ENCODE measurements at regions not wholly inside any gene's neighbourhood (a gene's known extent, or its start where the extent isn't known, plus 50 kb on each side); places are given as distances from the start of the nearest gene placed in this dataset.

GRCh38 chr10:27399871-27400270, 104.2 kb upstream of the RAB18 start:
- Histone ChIP-seq H3K27ac (no peak overlapping the region), H3K4me3 (no peak overlapping the region), H3K9ac (ENCODE audit: insufficient read length) (no peak overlapping the region), H3K9me3 (ENCODE audit: low read depth, low read length) (no peaks in the 10 kb centered on the region), H3K36me3 (ENCODE audit: insufficient read depth, low read length) (no peaks in the 10 kb centered on the region)
- TF ChIP-seq POLR2AphosphoS5 (IDR thresholded peaks at IDR 0.05; ENCODE audit: borderline replicate concordance, low read depth, low read length) = no peak
- no peak for TF ChIP-seq EZH2 (IDR thresholded peaks at IDR 0.05)
- no peak for TF ChIP-seq FOXP2 (optimal IDR thresholded peaks at IDR 0.05; ENCODE audit: control extremely low read depth, extremely low read length, insufficient read depth)
- DNase-seq (ENCODE audit: low read depth, low spot score) = no peak

GRCh38 chr10:27393961-27394360, 110.1 kb upstream of the RAB18 start:
- TF ChIP-seq POLR2AphosphoS5 (IDR thresholded peaks at IDR 0.05; ENCODE audit: borderline replicate concordance, low read depth, low read length) (no peak), EZH2 (IDR thresholded peaks at IDR 0.05) (no peak), FOXP2 (optimal IDR thresholded peaks at IDR 0.05; ENCODE audit: control extremely low read depth, extremely low read length, insufficient read depth) (no peak)
- H3K36me3 ChIP-seq (ENCODE audit: insufficient read depth, low read length) = no peaks in the 10 kb centered on the region
- H3K9ac ChIP-seq (ENCODE audit: insufficient read length) = no peak overlapping the region
- H3K9me3 ChIP-seq (ENCODE audit: low read depth, low read length) = no peaks in the 10 kb centered on the region
- no peak for DNase-seq (ENCODE audit: low read depth, low spot score)
- no peak overlapping the region for H3K27ac ChIP-seq
- no peak overlapping the region for H3K4me3 ChIP-seq

GRCh38 chr10:27392606-27393005, 111.5 kb upstream of the RAB18 start:
- TF ChIP-seq EZH2 (IDR thresholded peaks at IDR 0.05) = no peak
- TF ChIP-seq FOXP2 (optimal IDR thresholded peaks at IDR 0.05; ENCODE audit: control extremely low read depth, extremely low read length, insufficient read depth) = no peak
- no peak for TF ChIP-seq POLR2AphosphoS5 (IDR thresholded peaks at IDR 0.05; ENCODE audit: borderline replicate concordance, low read depth, low read length)
- DNase-seq (ENCODE audit: low read depth, low spot score) = no peak
- H3K36me3 ChIP-seq (ENCODE audit: insufficient read depth, low read length) = no peaks in the 10 kb centered on the region

GRCh38 chr10:27391916-27392315, 112.2 kb upstream of the RAB18 start:
- DNase-seq (ENCODE audit: low read depth, low spot score) = no peak
- TF ChIP-seq EZH2 (IDR thresholded peaks at IDR 0.05) = no peak
- no peak for TF ChIP-seq FOXP2 (optimal IDR thresholded peaks at IDR 0.05; ENCODE audit: control extremely low read depth, extremely low read length, insufficient read depth)
- no peak for TF ChIP-seq POLR2AphosphoS5 (IDR thresholded peaks at IDR 0.05; ENCODE audit: borderline replicate concordance, low read depth, low read length)
- H3K36me3 ChIP-seq (ENCODE audit: insufficient read depth, low read length) = no peaks in the 10 kb centered on the region
- H3K4me3 ChIP-seq = no peak overlapping the region
- H3K9ac ChIP-seq (ENCODE audit: insufficient read length) = no peak overlapping the region
- H3K9me3 ChIP-seq (ENCODE audit: low read depth, low read length) = no peaks in the 10 kb centered on the region
- no peak overlapping the region for H3K27ac ChIP-seq

More at GRCh38 chr10:27392606-27393005, 111.5 kb upstream of the RAB18 start:
- Histone ChIP-seq H3K27ac (no peak overlapping the region), H3K9ac (ENCODE audit: insufficient read length) (no peak overlapping the region), H3K4me3 (no peak overlapping the region), H3K9me3 (ENCODE audit: low read depth, low read length) (no peaks in the 10 kb centered on the region)

- no peak for TF ChIP-seq FOXP2 (optimal IDR thresholded peaks at IDR 0.05; ENCODE audit: control extremely low read depth, extremely low read length, insufficient read depth)
- TF ChIP-seq EZH2 (IDR thresholded peaks at IDR 0.05) = no peak
- TF ChIP-seq POLR2AphosphoS5 (IDR thresholded peaks at IDR 0.05; ENCODE audit: borderline replicate concordance, low read depth, low read length) = no peak
- Histone ChIP-seq H3K9ac (ENCODE audit: insufficient read length) (no peak overlapping the region), H3K36me3 (ENCODE audit: insufficient read depth, low read length) (no peaks in the 10 kb centered on the region), H3K4me3 (no peak overlapping the region), H3K27ac (no peak overlapping the region), H3K9me3 (ENCODE audit: low read depth, low read length) (no peaks in the 10 kb centered on the region)
- no peak for DNase-seq (ENCODE audit: low read depth, low spot score)
These were observed 112.8 kb upstream of the RAB18 start for GRCh38 chr10:27391325-27391724.

- H3K27ac ChIP-seq = no peak overlapping the region
- no peaks in the 10 kb centered on the region for H3K36me3 ChIP-seq (ENCODE audit: insufficient read depth, low read length)
- no peaks in the 10 kb centered on the region for H3K9me3 ChIP-seq (ENCODE audit: low read depth, low read length)
- no peak for DNase-seq (ENCODE audit: low read depth, low spot score)
- H3K9ac ChIP-seq (ENCODE audit: insufficient read length) = no peak overlapping the region
- TF ChIP-seq FOXP2 (optimal IDR thresholded peaks at IDR 0.05; ENCODE audit: control extremely low read depth, extremely low read length, insufficient read depth) (no peak), POLR2AphosphoS5 (IDR thresholded peaks at IDR 0.05; ENCODE audit: borderline replicate concordance, low read depth, low read length) (no peak), EZH2 (IDR thresholded peaks at IDR 0.05) (no peak)
- H3K4me3 ChIP-seq = no peak overlapping the region
These were observed 113.4 kb upstream of the RAB18 start for GRCh38 chr10:27390681-27391080.

GRCh38 chr10:27388761-27389399, 115.2 kb upstream of the RAB18 start:
- DNase-seq (ENCODE audit: low read depth, low spot score) = no peak
- Histone ChIP-seq H3K36me3 (ENCODE audit: insufficient read depth, low read length) (no peaks in the 10 kb centered on the region), H3K9me3 (ENCODE audit: low read depth, low read length) (no peaks in the 10 kb centered on the region), H3K27ac (no peak overlapping the region), H3K4me3 (no peak overlapping the region), H3K9ac (ENCODE audit: insufficient read length) (no peak overlapping the region)
- TF ChIP-seq FOXP2 (optimal IDR thresholded peaks at IDR 0.05; ENCODE audit: control extremely low read depth, extremely low read length, insufficient read depth) = no peak
- no peak for TF ChIP-seq EZH2 (IDR thresholded peaks at IDR 0.05)
- TF ChIP-seq POLR2AphosphoS5 (IDR thresholded peaks at IDR 0.05; ENCODE audit: borderline replicate concordance, low read depth, low read length) = no peak

GRCh38 chr10:27383595-27384542, 120.2 kb upstream of the RAB18 start:
- no peak overlapping the region for H3K4me3 ChIP-seq
- H3K27ac ChIP-seq = no peak overlapping the region
- TF ChIP-seq POLR2AphosphoS5 (IDR thresholded peaks at IDR 0.05; ENCODE audit: borderline replicate concordance, low read depth, low read length) = no peak
- no peak for TF ChIP-seq EZH2 (IDR thresholded peaks at IDR 0.05)
- no peak for TF ChIP-seq FOXP2 (optimal IDR thresholded peaks at IDR 0.05; ENCODE audit: control extremely low read depth, extremely low read length, insufficient read depth)
- no peaks in the 10 kb centered on the region for H3K9me3 ChIP-seq (ENCODE audit: low read depth, low read length)
- no peak for DNase-seq (ENCODE audit: low read depth, low spot score)
- no peak overlapping the region for H3K9ac ChIP-seq (ENCODE audit: insufficient read length)
- no peaks in the 10 kb centered on the region for H3K36me3 ChIP-seq (ENCODE audit: insufficient read depth, low read length)

All from SK-N-MC (cell line).